CD4-positive, alpha-beta T cell treated with Interleukin-10 for 1 hour (primary cell): ENCODE measurements at regions not wholly inside any gene's neighbourhood (a gene's known extent, or its start where the extent isn't known, plus 50 kb on each side); places are given as distances from the start of the nearest gene placed in this dataset.
"Not testable (repeated sequence)": the region's sequence is repeated elsewhere in the genome, so short reads cannot be mapped to it uniquely, and the experiment has no call there.

Experiments used
- DNase-seq: peaks from one replicate; pipeline ENCODE4 v3.0.0-alpha.2; 2020

GRCh38 chr16:29124162-29124561 is 139.3 kb downstream of the LAT start:
- not testable (repeated sequence) for DNase-seq

- DNase-seq, result not testable (repeated sequence)
Measured at GRCh38 chr16:29120680-29121079, 135.8 kb downstream of the LAT start.

- peak; percentile 25 for DNase-seq
Measured at GRCh38 chr16:29118301-29118957, 133.6 kb downstream of the LAT start.

GRCh38 chr16:29117631-29118030 is 132.8 kb downstream of the LAT start:
- DNase-seq, result no peak

GRCh38 chr16:29116980-29117379 is 132.1 kb downstream of the LAT start:
- no peak for DNase-seq

GRCh38 chr16:29116207-29116606 is 131.4 kb downstream of the LAT start:
- DNase-seq, result not testable (repeated sequence)

- DNase-seq, result not testable (repeated sequence)
Measured at GRCh38 chr16:29115802-29116141, 130.9 kb downstream of the LAT start.

GRCh38 chr16:29114989-29115801 is 130.3 kb downstream of the LAT start:
- DNase-seq, result peak; percentile 33

- DNase-seq, result no peak
Measured at GRCh38 chr16:29114574-29114973, 129.7 kb downstream of the LAT start.

- DNase-seq, result not testable (repeated sequence)
Measured at GRCh38 chr16:29113446-29113845, 128.6 kb downstream of the LAT start.

GRCh38 chr16:29112755-29113347 is 128.0 kb downstream of the LAT start:
- no peak for DNase-seq

- peak; percentile 28 for DNase-seq
Measured at GRCh38 chr16:29111901-29112680, 127.2 kb downstream of the LAT start.

- no peak for DNase-seq
Measured at GRCh38 chr16:29111421-29111820, 126.6 kb downstream of the LAT start.

- not testable (repeated sequence) for DNase-seq
Measured at GRCh38 chr16:29108625-29109169, 123.8 kb downstream of the LAT start.

- DNase-seq, result no peak
Measured at GRCh38 chr16:29107299-29107698, 122.4 kb downstream of the LAT start.

- not testable (repeated sequence) for DNase-seq
Measured at GRCh38 chr16:29106259-29106908, 121.5 kb downstream of the LAT start.

- not testable (repeated sequence) for DNase-seq
Measured at GRCh38 chr16:29104600-29104999, 119.7 kb downstream of the LAT start.

- not testable (repeated sequence) for DNase-seq
Measured at GRCh38 chr16:29097965-29098364, 113.1 kb downstream of the LAT start.

- DNase-seq, result not testable (repeated sequence)
Measured at GRCh38 chr16:29094729-29095624, 110.1 kb downstream of the LAT start.

GRCh38 chr16:29094325-29094724 is 109.5 kb downstream of the LAT start:
- DNase-seq, result peak; percentile 30

- not testable (repeated sequence) for DNase-seq
Measured at GRCh38 chr16:29089679-29090078, 104.8 kb downstream of the LAT start.
